SK-N-SH treated with all-trans-retinoic acid at 6 μM for 48 hours (cell line): ENCODE measurements at regions not wholly inside any gene's neighbourhood (a gene's known extent, or its start where the extent isn't known, plus 50 kb on each side); places are given as distances from the start of the nearest gene placed in this dataset.

ENCODE experiments used
- ATAC-seq: fragments of 200-7000 bp; cut with Tn5 transposase; 3 replicates; pipeline ENCODE4 v1.9.1; 2020; ENCODE audit warnings: mild to moderate bottlenecking, moderate library complexity
- ARNTL ChIP-seq: fragments of 450-650 bp; formaldehyde crosslinking; IDR thresholded peaks from 2 replicates; pipeline ENCODE4 v1.5.0; 2020; ENCODE audit warnings: low read depth, mild to moderate bottlenecking, moderate library complexity, borderline replicate concordance
- BACH2 ChIP-seq: fragments of 250-450 bp; sonication (Bioruptor Pico); IDR thresholded peaks from 2 replicates; pipeline ENCODE4 v1.9.0; 2021; ENCODE audit warnings: mild to moderate bottlenecking, borderline replicate concordance
- CREB5 ChIP-seq: fragments of 250-450 bp; sonication (Bioruptor Pico); IDR thresholded peaks from 2 replicates; pipeline ENCODE4 v1.5.1; 2020; ENCODE audit warnings: low read depth, mild to moderate bottlenecking, moderate library complexity
- CSDC2 ChIP-seq: fragments of 250-450 bp; sonication (Bioruptor Pico); IDR thresholded peaks from 2 replicates; pipeline ENCODE4 v1.5.0; 2020; ENCODE audit warnings: mild to moderate bottlenecking, moderate library complexity
- CSRNP3 ChIP-seq: fragments of 250-450 bp; sonication (Bioruptor Pico); IDR thresholded peaks from 2 replicates; pipeline ENCODE4 v1.5.1; 2021; ENCODE audit warnings: mild to moderate bottlenecking, moderate library complexity
- ESRRG ChIP-seq: fragments of 250-450 bp; sonication (Bioruptor Pico); IDR thresholded peaks from 2 replicates; pipeline ENCODE4 v1.6.1; 2021; ENCODE audit warnings: mild to moderate bottlenecking
- GLIS3 ChIP-seq: fragments of 250-450 bp; sonication (Bioruptor Pico); IDR thresholded peaks from 2 replicates; pipeline ENCODE4 v1.5.0; 2020; ENCODE audit warnings: mild to moderate bottlenecking, moderate library complexity
- ISL1 ChIP-seq: fragments of 250-450 bp; sonication (Bioruptor Pico); IDR thresholded peaks from 2 replicates; pipeline ENCODE4 v2.1.2; 2022; ENCODE audit warnings: mild to moderate bottlenecking, moderate library complexity
- OSR1 ChIP-seq: fragments of 250-450 bp; sonication (Bioruptor Pico); IDR thresholded peaks from 2 replicates; pipeline ENCODE4 v1.8.0; 2022; ENCODE audit warnings: moderate library complexity, mild to moderate bottlenecking, inconsistent platforms
- PATZ1 ChIP-seq: fragments of 250-450 bp; sonication (Bioruptor Pico); IDR thresholded peaks from 2 replicates; pipeline ENCODE4 v1.8.0; 2020; ENCODE audit warnings: mild to moderate bottlenecking, moderate library complexity, borderline replicate concordance
- POU6F1 ChIP-seq: fragments of 250-450 bp; sonication (Bioruptor Pico); IDR thresholded peaks from 2 replicates; pipeline ENCODE4 v1.8.0; 2021; ENCODE audit warnings: low read depth, mild to moderate bottlenecking, moderate library complexity, borderline replicate concordance
- RARB ChIP-seq: fragments of 250-450 bp; sonication (Bioruptor Pico); IDR thresholded peaks from 2 replicates; pipeline ENCODE4 v1.8.0; 2021; ENCODE audit warnings: mild to moderate bottlenecking, moderate library complexity
- SNAI2 ChIP-seq: fragments of 250-450 bp; sonication (Bioruptor Pico); IDR thresholded peaks from 2 replicates; pipeline ENCODE4 v1.5.0; 2020; ENCODE audit warnings: mild to moderate bottlenecking, moderate library complexity
- TCF4 ChIP-seq: fragments of 250-450 bp; sonication (Bioruptor Pico); IDR thresholded peaks from 2 replicates; pipeline ENCODE4 v1.8.0; 2021; ENCODE audit warnings: mild to moderate bottlenecking, moderate library complexity, borderline replicate concordance
- TOX ChIP-seq: fragments of 250-450 bp; sonication (Bioruptor Pico); IDR thresholded peaks from 2 replicates; pipeline ENCODE4 v1.8.0; 2021; ENCODE audit warnings: mild to moderate bottlenecking, moderate library complexity, borderline replicate concordance
- ZC3H10 ChIP-seq: fragments of 250-450 bp; sonication (Bioruptor Pico); IDR thresholded peaks from 2 replicates; pipeline ENCODE4 v1.5.1; 2021; ENCODE audit warnings: mild to moderate bottlenecking, moderate library complexity
- ZFP3 ChIP-seq: fragments of 250-450 bp; sonication (Bioruptor Pico); IDR thresholded peaks from 2 replicates; pipeline ENCODE4 v1.5.0; 2020; ENCODE audit warnings: mild to moderate bottlenecking, moderate library complexity
- ZFP30 ChIP-seq: fragments of 450-650 bp; formaldehyde crosslinking; IDR thresholded peaks from 2 replicates; pipeline ENCODE4 v1.5.0; 2022; ENCODE audit warnings: mild to moderate bottlenecking, moderate library complexity
- ZNF565 ChIP-seq: fragments of 450-650 bp; formaldehyde crosslinking; conservative IDR thresholded peaks from 2 replicates; pipeline ENCODE4 v1.5.0; 2020; ENCODE audit warnings: low read depth, mild to moderate bottlenecking, moderate library complexity
- ZNF70 ChIP-seq: fragments of 450-650 bp; formaldehyde crosslinking; IDR thresholded peaks from 2 replicates; pipeline ENCODE4 v1.5.0; 2020; ENCODE audit warnings: mild to moderate bottlenecking, moderate library complexity
- ZNF8 ChIP-seq: fragments of 450-650 bp; formaldehyde crosslinking; IDR thresholded peaks from 2 replicates; pipeline ENCODE4 v1.5.0; 2020; ENCODE audit warnings: mild to moderate bottlenecking, moderate library complexity

- TF ChIP-seq BACH2 (CRISPR knock-in tag), result no peak
- no peak for TF ChIP-seq ISL1 (CRISPR knock-in tag)
- no peak for TF ChIP-seq ZNF565 (CRISPR knock-in tag)
- TF ChIP-seq GLIS3 (CRISPR knock-in tag), result no peak
- no peak for TF ChIP-seq ZFP3
- TF ChIP-seq ESRRG (CRISPR knock-in tag), result no peak
These were observed 862.9 kb upstream of the NXPH2 start (continued) for GRCh38 chr2:139643139-139643538.

GRCh38 chr2:139631966-139632365, 851.8 kb upstream of the NXPH2 start:
- no peak for TF ChIP-seq ZNF8 (CRISPR knock-in tag)
- ATAC-seq, result no peak

GRCh38 chr2:139628931-139629330, 848.7 kb upstream of the NXPH2 start:
- TF ChIP-seq ZC3H10 (CRISPR knock-in tag), result no peak
- no peak for TF ChIP-seq BACH2 (CRISPR knock-in tag)
- TF ChIP-seq ARNTL (CRISPR knock-in tag), result no peak
- TF ChIP-seq PATZ1 (CRISPR knock-in tag), result no peak
- TF ChIP-seq CSRNP3 (CRISPR knock-in tag), result no peak
- no peak for TF ChIP-seq ZNF70 (CRISPR knock-in tag)
- no peak for TF ChIP-seq TOX (CRISPR knock-in tag)
- no peak for TF ChIP-seq ZNF565 (CRISPR knock-in tag)
- no peak for TF ChIP-seq ZFP3
- no peak for TF ChIP-seq ZNF8 (CRISPR knock-in tag)
- TF ChIP-seq POU6F1 (CRISPR knock-in tag), result no peak
- TF ChIP-seq GLIS3 (CRISPR knock-in tag), result no peak
- TF ChIP-seq SNAI2 (CRISPR knock-in tag), result no peak
- ATAC-seq, result no peak

- ATAC-seq, result no peak
- TF ChIP-seq ZFP3 (no peak), GLIS3 (CRISPR knock-in tag) (no peak), CSDC2 (CRISPR knock-in tag) (no peak), POU6F1 (CRISPR knock-in tag) (no peak), PATZ1 (CRISPR knock-in tag) (no peak), RARB (CRISPR knock-in tag) (no peak), BACH2 (CRISPR knock-in tag) (no peak)
These were observed 845.9 kb upstream of the NXPH2 start for GRCh38 chr2:139626128-139626527.

GRCh38 chr2:139622691-139623090, 842.5 kb upstream of the NXPH2 start:
- ATAC-seq, result no peak
- TF ChIP-seq ZNF8 (CRISPR knock-in tag) (no peak), ZC3H10 (CRISPR knock-in tag) (no peak), TOX (CRISPR knock-in tag) (no peak), ZFP30 (CRISPR knock-in tag) (no peak), ARNTL (CRISPR knock-in tag) (no peak), SNAI2 (CRISPR knock-in tag) (no peak), CSDC2 (CRISPR knock-in tag) (no peak), OSR1 (CRISPR knock-in tag) (no peak), ZFP3 (no peak), ZNF70 (CRISPR knock-in tag) (no peak), ESRRG (CRISPR knock-in tag) (no peak), ISL1 (CRISPR knock-in tag) (no peak), POU6F1 (CRISPR knock-in tag) (no peak), ZNF565 (CRISPR knock-in tag) (no peak), TCF4 (CRISPR knock-in tag) (no peak), BACH2 (CRISPR knock-in tag) (no peak), CREB5 (CRISPR knock-in tag) (no peak), GLIS3 (CRISPR knock-in tag) (no peak)
